ENCODE measurements at regions not wholly inside any gene's neighbourhood (a gene's known extent, or its start where the extent isn't known, plus 50 kb on each side); places are given as distances from the start of the nearest gene placed in this dataset.

GRCh38 chr15:39153716-39154115 is 427.2 kb upstream of the THBS1 start (continued):
- TF ChIP-seq CHD7 (IDR thresholded peaks at IDR 0.05; ENCODE audit: insufficient replicate concordance, low read length): no peak
- TF ChIP-seq KDM4A (IDR thresholded peaks at IDR 0.05; ENCODE audit: low read depth, low read length, severe bottlenecking): no peak
- TF ChIP-seq TCF12 (IDR thresholded peaks at IDR 0.05; ENCODE audit: low read depth, low read length): no peak
- no peak for TF ChIP-seq SUZ12 (IDR thresholded peaks at IDR 0.05; ENCODE audit: low read length)
- no peak for TF ChIP-seq JUND (IDR thresholded peaks at IDR 0.05; ENCODE audit: low read length)
- TF ChIP-seq SP1 (IDR thresholded peaks at IDR 0.05; ENCODE audit: low read depth, low read length): no peak
